CD4-positive, alpha-beta T cell (primary cell): ENCODE measurements at regions not wholly inside any gene's neighbourhood (a gene's known extent, or its start where the extent isn't known, plus 50 kb on each side); places are given as distances from the start of the nearest gene placed in this dataset.

Experiments
- ATAC-seq: fragments of 200-7000 bp; cut with Tn5 transposase; one replicate; pipeline ENCODE4 v1.10.0; 2022; ENCODE audit warnings: mild to moderate bottlenecking; ENCODE audit not compliant: poor library complexity
- CTCF ChIA-PET: fragments of 350-600 bp; sonication (Branson Sonifier 250); formaldehyde crosslinking; loops from one replicate; lab custom pipeline; 2021; ENCODE audit warnings: antibody characterized with exemption, inconsistent platforms; lab: Charles Lee
- POLR2A ChIA-PET: fragments of 350-600 bp; sonication (Branson Sonifier 250); formaldehyde crosslinking; loops from one replicate; lab custom pipeline; 2021; ENCODE audit warnings: antibody characterized with exemption, inconsistent platforms; lab: Charles Lee
- DNase-seq, 14 experiments: peaks; one replicate each; pipeline ENCODE4 v3.0.0-alpha.2; 2013 to 2020; ENCODE audit warnings: mixed read lengths in 2 of 14
- H3K27ac ChIP-seq, 2 donors: one replicate each; pipeline versions ENCODE4 v1.5.1 to v1.7.0; 2013; ENCODE audit warnings: low read length in 2 of 2, low read depth in 1 of 2, mild to moderate bottlenecking in 1 of 2
- H3K27me3 ChIP-seq, 2 experiments: 1 replicate in 1 of 2; 2 replicates in 1 of 2; pipeline versions ENCODE4 v1.6.1 to v1.7.0; 2013; ENCODE audit warnings: low read length in 2 of 2, control low read depth in 1 of 2, mild to moderate bottlenecking in 1 of 2, moderate library complexity in 1 of 2; ENCODE audit not compliant: insufficient read depth in 2 of 2, control insufficient read depth in 1 of 2
- H3K36me3 ChIP-seq: one replicate; pipeline ENCODE4 v1.6.1; 2013; ENCODE audit warnings: low read length, control low read depth; ENCODE audit not compliant: insufficient read depth
- H3K4me1 ChIP-seq: one replicate; pipeline ENCODE4 v1.6.1; 2013; ENCODE audit warnings: low read length, control low read depth; ENCODE audit not compliant: insufficient read depth
- H3K4me3 ChIP-seq: one replicate; pipeline ENCODE4 v1.5.1; 2013; ENCODE audit warnings: mild to moderate bottlenecking, low read length, moderate library complexity
- H3K9me3 ChIP-seq, 2 experiments: 1 replicate in 1 of 2; 2 replicates in 1 of 2; pipeline versions ENCODE4 v1.6.1 to v1.7.0; 2013; ENCODE audit warnings: low read length in 2 of 2, mild to moderate bottlenecking in 2 of 2, control low read depth in 1 of 2, moderate library complexity in 1 of 2; ENCODE audit not compliant: control insufficient read depth in 1 of 2, insufficient read depth in 1 of 2
- H3K27ac Mint-ChIP-seq: one replicate; pipeline ENCODE4 v1.8.0; 2020; ENCODE audit warnings: mixed read lengths
- H3K27me3 Mint-ChIP-seq: one replicate; pipeline ENCODE4 v1.8.0; 2021; ENCODE audit warnings: mixed read lengths
- H3K36me3 Mint-ChIP-seq: one replicate; pipeline ENCODE4 v1.8.0; 2021; ENCODE audit warnings: low read depth, mixed read lengths
- H3K4me1 Mint-ChIP-seq: one replicate; pipeline ENCODE4 v1.8.0; 2021; ENCODE audit warnings: low read depth, mixed read lengths
- H3K4me3 Mint-ChIP-seq: one replicate; pipeline ENCODE4 v1.8.0; 2020; ENCODE audit warnings: mild to moderate bottlenecking, mixed read lengths
- H3K9me3 Mint-ChIP-seq: one replicate; pipeline ENCODE4 v1.8.0; 2020; ENCODE audit warnings: mixed read lengths
- intact Hi-C, 2 experiments: fragments of 100-400 bp; cut with DNase I in 1 of 2; cut with micrococcal nuclease in 1 of 2; formaldehyde crosslinking; loops; one replicate each; pipeline versions ENCODE4 v1.15.1 to v1.9.0; 2023 to 2025; cut with DNase I, micrococcal nuclease
- TF ChIP-seq, protein P1 (sequence below): fragments of 200-600 bp; IDR thresholded peaks from one replicate; pipeline ENCODE4 v1.8.0; 2022; ENCODE audit warnings: antibody characterized with exemption, mild to moderate bottlenecking

GRCh38 chr4:19171832-19172231 is 1079.9 kb upstream of the SLIT2 start:
- H3K9me3 Mint-ChIP-seq: peaks cover 2% of the 10 kb centered on the region
- no peaks in the 10 kb centered on the region for H3K36me3 Mint-ChIP-seq
- H3K27me3 ChIP-seq: no peaks in the 10 kb centered on the region
- no peaks in the 10 kb centered on the region for H3K4me1 Mint-ChIP-seq
- no peak overlapping the region for H3K27ac Mint-ChIP-seq
- H3K27ac ChIP-seq: no peak overlapping the region
- TF ChIP-seq, protein P1, sequence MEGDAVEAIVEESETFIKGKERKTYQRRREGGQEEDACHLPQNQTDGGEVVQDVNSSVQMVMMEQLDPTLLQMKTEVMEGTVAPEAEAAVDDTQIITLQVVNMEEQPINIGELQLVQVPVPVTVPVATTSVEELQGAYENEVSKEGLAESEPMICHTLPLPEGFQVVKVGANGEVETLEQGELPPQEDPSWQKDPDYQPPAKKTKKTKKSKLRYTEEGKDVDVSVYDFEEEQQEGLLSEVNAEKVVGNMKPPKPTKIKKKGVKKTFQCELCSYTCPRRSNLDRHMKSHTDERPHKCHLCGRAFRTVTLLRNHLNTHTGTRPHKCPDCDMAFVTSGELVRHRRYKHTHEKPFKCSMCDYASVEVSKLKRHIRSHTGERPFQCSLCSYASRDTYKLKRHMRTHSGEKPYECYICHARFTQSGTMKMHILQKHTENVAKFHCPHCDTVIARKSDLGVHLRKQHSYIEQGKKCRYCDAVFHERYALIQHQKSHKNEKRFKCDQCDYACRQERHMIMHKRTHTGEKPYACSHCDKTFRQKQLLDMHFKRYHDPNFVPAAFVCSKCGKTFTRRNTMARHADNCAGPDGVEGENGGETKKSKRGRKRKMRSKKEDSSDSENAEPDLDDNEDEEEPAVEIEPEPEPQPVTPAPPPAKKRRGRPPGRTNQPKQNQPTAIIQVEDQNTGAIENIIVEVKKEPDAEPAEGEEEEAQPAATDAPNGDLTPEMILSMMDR: no peak
- no peak for DNase-seq
- H3K9me3 ChIP-seq: no peaks in the 10 kb centered on the region
- ATAC-seq: no peak
- intact Hi-C loops: no loop called here
- no peaks in the 10 kb centered on the region for H3K4me1 ChIP-seq
- no peak overlapping the region for H3K4me3 ChIP-seq
- CTCF ChIA-PET: no interaction called here
- POLR2A ChIA-PET: no interaction called here
- no peaks in the 10 kb centered on the region for H3K36me3 ChIP-seq
- no peaks in the 10 kb centered on the region for H3K27me3 Mint-ChIP-seq
- H3K4me3 Mint-ChIP-seq: no peak overlapping the region

DNA sequence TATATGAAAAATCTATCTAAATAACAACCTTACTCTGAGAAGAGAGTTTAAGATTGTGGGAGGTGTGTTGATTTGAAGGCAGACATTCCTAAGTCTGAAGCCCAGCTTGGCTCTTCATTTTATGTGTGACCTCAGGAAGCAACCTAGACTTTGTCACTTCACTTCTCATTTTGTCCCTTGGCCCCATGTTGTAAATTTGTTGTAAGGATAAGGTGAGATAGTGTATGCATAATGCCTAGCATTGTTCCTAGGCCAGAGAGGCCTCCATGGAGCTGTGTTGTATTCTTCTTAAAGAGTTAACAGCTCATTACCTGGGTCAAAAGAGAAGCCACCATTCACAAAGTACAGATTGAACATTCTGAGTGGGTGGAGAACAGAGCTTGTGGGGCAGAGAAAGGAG is 1084.4 kb upstream of the SLIT2 start:
- H3K36me3 ChIP-seq: no peaks in the 10 kb centered on the region
- no peaks in the 10 kb centered on the region for H3K27me3 ChIP-seq
- Mint-ChIP-seq H3K36me3 (no peaks in the 10 kb centered on the region), H3K27me3 (no peaks in the 10 kb centered on the region), H3K9me3 (peaks cover 6% of the 10 kb centered on the region), H3K4me1 (no peaks in the 10 kb centered on the region), H3K4me3 (no peak overlapping the region), H3K27ac (no peak overlapping the region)
- ATAC-seq (no peak), DNase-seq (no peak)
- H3K27ac ChIP-seq: no peak overlapping the region
- ChIA-PET POLR2A (no interaction called here), CTCF (no interaction called here)
- intact Hi-C loops: no loop called here
- H3K4me1 ChIP-seq: no peaks in the 10 kb centered on the region
- no peaks in the 10 kb centered on the region for H3K9me3 ChIP-seq
- TF ChIP-seq, protein P1: no peak
- no peak overlapping the region for H3K4me3 ChIP-seq

DNA sequence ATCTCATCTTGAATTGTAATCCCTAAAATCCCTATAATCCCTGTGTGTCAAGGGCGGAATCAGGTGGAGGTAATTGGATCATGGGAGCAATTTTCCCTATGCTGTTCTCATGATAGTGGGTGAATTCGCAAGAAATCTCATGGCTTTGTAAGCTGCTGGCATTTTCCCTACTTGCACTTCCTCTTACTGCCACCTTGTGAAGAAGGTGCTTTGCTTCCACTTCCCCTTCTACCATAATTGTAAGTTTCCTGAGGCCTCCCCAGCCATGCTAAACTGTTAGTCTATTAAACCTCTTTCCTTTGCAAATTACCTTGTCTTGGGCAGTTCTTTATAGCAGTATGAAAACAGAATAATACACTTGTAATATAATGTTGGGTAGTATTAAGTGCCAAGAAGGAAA is 1087.4 kb upstream of the SLIT2 start:
- Histone ChIP-seq H3K4me1 (no peaks in the 10 kb centered on the region), H3K4me3 (no peak overlapping the region), H3K36me3 (no peaks in the 10 kb centered on the region), H3K27ac (no peak overlapping the region), H3K9me3 (peaks cover 0 to 5% of the 10 kb centered on the region in 2 experiments), H3K27me3 (no peaks in the 10 kb centered on the region)
- no peaks in the 10 kb centered on the region for H3K36me3 Mint-ChIP-seq
- TF ChIP-seq, protein P1: no peak
- H3K27me3 Mint-ChIP-seq: no peaks in the 10 kb centered on the region
- ChIA-PET CTCF (no interaction called here), POLR2A (no interaction called here)
- ATAC-seq: no peak
- no peaks in the 10 kb centered on the region for H3K4me1 Mint-ChIP-seq
- H3K27ac Mint-ChIP-seq: no peak overlapping the region
- no peak overlapping the region for H3K4me3 Mint-ChIP-seq
- DNase-seq: no peak
- peaks cover 10% of the 10 kb centered on the region for H3K9me3 Mint-ChIP-seq
- intact Hi-C loops: no loop called here
